ENCODE measurements at regions not wholly inside any gene's neighbourhood (a gene's known extent, or its start where the extent isn't known, plus 50 kb on each side); places are given as distances from the start of the nearest gene placed in this dataset.

- Histone ChIP-seq H2AFZ (ENCODE audit: low read depth) (no peak overlapping the region), H3K27me3 (ENCODE audit: insufficient read depth, low read depth) (no peaks in the 10 kb centered on the region), H3K79me2 (ENCODE audit: insufficient read depth, low read depth) (no peaks in the 10 kb centered on the region), H3K4me2 (no peak overlapping the region), H3K4me1 (ENCODE audit: low read depth, poor library complexity, severe bottlenecking) (no peaks in the 10 kb centered on the region), H3K27ac (no peak overlapping the region), H4K20me1 (ENCODE audit: insufficient read depth) (no peaks in the 10 kb centered on the region), H3K36me3 (ENCODE audit: insufficient read depth) (no peaks in the 10 kb centered on the region), H3K9ac (no peak overlapping the region), H3K4me3 (IDR thresholded peaks at IDR 0.05; ENCODE audit: insufficient read depth, low read depth, low read length) (no peak overlapping the region)
- no peak for TF ChIP-seq CTCF (conservative IDR thresholded peaks at IDR 0.05; ENCODE audit: low read depth, low read length)
Observed at GRCh38 chr14:23814527-23815256, 138.9 kb upstream of the DHRS4 start.

- TF ChIP-seq CTCF (conservative IDR thresholded peaks at IDR 0.05; ENCODE audit: low read depth, low read length), result no peak
- Histone ChIP-seq H3K79me2 (ENCODE audit: insufficient read depth, low read depth) (no peaks in the 10 kb centered on the region), H3K27me3 (ENCODE audit: insufficient read depth, low read depth) (no peaks in the 10 kb centered on the region), H3K4me3 (IDR thresholded peaks at IDR 0.05; ENCODE audit: insufficient read depth, low read depth, low read length) (no peak overlapping the region), H3K4me1 (ENCODE audit: low read depth, poor library complexity, severe bottlenecking) (no peaks in the 10 kb centered on the region), H3K4me2 (no peak overlapping the region), H3K9ac (no peak overlapping the region), H4K20me1 (ENCODE audit: insufficient read depth) (no peaks in the 10 kb centered on the region), H3K36me3 (ENCODE audit: insufficient read depth) (no peaks in the 10 kb centered on the region), H3K27ac (no peak overlapping the region), H2AFZ (ENCODE audit: low read depth) (no peak overlapping the region)
Observed at GRCh38 chr14:23816371-23816770, 137.2 kb upstream of the DHRS4 start.

- H3K36me3 ChIP-seq (ENCODE audit: insufficient read depth), result no peaks in the 10 kb centered on the region
- H3K79me2 ChIP-seq (ENCODE audit: insufficient read depth, low read depth), result no peaks in the 10 kb centered on the region
- H3K4me2 ChIP-seq, result no peak overlapping the region
- no peaks in the 10 kb centered on the region for H4K20me1 ChIP-seq (ENCODE audit: insufficient read depth)
- H2AFZ ChIP-seq (ENCODE audit: low read depth), result no peak overlapping the region
- no peak overlapping the region for H3K4me3 ChIP-seq (IDR thresholded peaks at IDR 0.05; ENCODE audit: insufficient read depth, low read depth, low read length)
- H3K4me1 ChIP-seq (ENCODE audit: low read depth, poor library complexity, severe bottlenecking), result no peaks in the 10 kb centered on the region
- no peak for TF ChIP-seq CTCF (conservative IDR thresholded peaks at IDR 0.05; ENCODE audit: low read depth, low read length)
- no peaks in the 10 kb centered on the region for H3K27me3 ChIP-seq (ENCODE audit: insufficient read depth, low read depth)
- H3K9ac ChIP-seq, result no peak overlapping the region
- H3K27ac ChIP-seq, result no peak overlapping the region
Observed at GRCh38 chr14:23817164-23817767, 136.3 kb upstream of the DHRS4 start.

- Histone ChIP-seq H3K4me3 (IDR thresholded peaks at IDR 0.05; ENCODE audit: insufficient read depth, low read depth, low read length) (no peak overlapping the region), H3K9ac (no peak overlapping the region), H3K4me2 (no peak overlapping the region), H3K27ac (no peak overlapping the region), H3K79me2 (ENCODE audit: insufficient read depth, low read depth) (no peaks in the 10 kb centered on the region), H4K20me1 (ENCODE audit: insufficient read depth) (no peaks in the 10 kb centered on the region), H3K4me1 (ENCODE audit: low read depth, poor library complexity, severe bottlenecking) (no peaks in the 10 kb centered on the region), H3K36me3 (ENCODE audit: insufficient read depth) (no peaks in the 10 kb centered on the region), H3K27me3 (ENCODE audit: insufficient read depth, low read depth) (no peaks in the 10 kb centered on the region), H2AFZ (ENCODE audit: low read depth) (no peak overlapping the region)
- TF ChIP-seq CTCF (conservative IDR thresholded peaks at IDR 0.05; ENCODE audit: low read depth, low read length), result no peak
Observed at GRCh38 chr14:23827100-23827892, 126.3 kb upstream of the DHRS4 start.

All from KMS-11 (cell line).